ENCODE measurements at regions not wholly inside any gene's neighbourhood (a gene's known extent, or its start where the extent isn't known, plus 50 kb on each side); places are given as distances from the start of the nearest gene placed in this dataset.

DNA sequence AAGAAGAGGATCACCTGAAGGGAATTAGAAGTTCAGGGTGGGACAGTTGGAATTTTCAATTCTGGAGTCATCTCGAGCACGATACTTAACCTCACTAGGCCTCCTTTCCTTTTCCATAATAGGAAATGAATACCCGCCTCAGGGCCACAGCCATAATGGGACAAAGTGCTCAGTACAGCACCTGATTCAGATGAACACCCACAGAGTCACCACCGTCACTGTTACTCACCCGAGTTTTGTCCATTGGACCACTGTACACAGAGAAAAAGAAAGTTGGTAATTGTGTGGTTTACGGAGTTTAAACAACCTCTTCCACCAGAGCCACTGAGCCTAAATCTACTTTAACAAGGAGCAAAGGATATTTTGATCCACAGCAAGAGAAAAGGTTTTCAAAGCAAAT, 122.0 kb upstream of the NDUFV2 start:
- Histone ChIP-seq H2AK5ac (ENCODE audit: low read depth, low read length) (no peak overlapping the region), H3K4me1 (replicated peaks in 1 of 4; ENCODE audit: control insufficient read depth in 3 of 4, insufficient read depth in 4 of 4, low read length in 3 of 4) (peaks cover 2 to 17% (median 14%) of the 10 kb centered on the region in 4 experiments), H3K4me3 (ENCODE audit: extremely low read depth in 1 of 4, insufficient read depth in 2 of 4, low read depth in 3 of 4, low read length in 4 of 4) (no peak overlapping the region), H3K79me1 (ENCODE audit: low read depth, low read length) (no peaks in the 10 kb centered on the region), H2BK20ac (ENCODE audit: low read length) (0 out of 2 replicates have a peak overlapping the region, but pooled peaks have one; percentile 92), H2AFZ (ENCODE audit: low read length) (0 out of 2 replicates have a peak overlapping the region, but pooled peaks have one; percentile 73), H4K91ac (replicated peaks; ENCODE audit: insufficient read length, low read length) (no peak overlapping the region), H4K20me1 (replicated peaks in 1 of 2; ENCODE audit: control insufficient read depth in 1 of 2, insufficient read depth in 2 of 2, low read length in 2 of 2) (no peaks in the 10 kb centered on the region), H3K4me2 (ENCODE audit: insufficient read depth in 1 of 2, low read depth in 2 of 2, low read length in 2 of 2) (no peak overlapping the region), H4K8ac (ENCODE audit: extremely low read depth, insufficient read depth, low read length) (no peak overlapping the region), H3K23ac (ENCODE audit: insufficient read length) (no peak overlapping the region), H3K18ac (ENCODE audit: extremely low read depth, low read length) (no peak overlapping the region), H3K36me3 (ENCODE audit: control insufficient read depth in 2 of 4, insufficient read depth in 4 of 4, low read length in 3 of 4) (no peaks in the 10 kb centered on the region), H3K56ac (replicated peaks; ENCODE audit: insufficient read length, low read depth, low read length) (no peak overlapping the region), H3K27ac (ENCODE audit: low read depth, low read length) (no peak overlapping the region), H3K79me2 (ENCODE audit: control insufficient read depth in 1 of 2, insufficient read depth in 2 of 2, low read length in 2 of 2) (no peaks in the 10 kb centered on the region), H2BK5ac (ENCODE audit: low read depth, low read length) (no peak overlapping the region; the same call in 1 of the 2 replicates), H3K14ac (ENCODE audit: insufficient read length) (no peak overlapping the region), H2BK120ac (replicated peaks; ENCODE audit: low read depth, low read length) (peak overlapping the region; percentile 41), H3K27me3 (replicated peaks in 1 of 4; ENCODE audit: control insufficient read depth in 3 of 4, extremely low read depth in 1 of 4, insufficient read depth in 3 of 4, low read length in 3 of 4) (no peaks in the 10 kb centered on the region), H3K9ac (replicated peaks in 1 of 4; ENCODE audit: extremely low read depth in 1 of 4, low read depth in 3 of 4, low read length in 3 of 4) (no peak overlapping the region), H3K23me2 (ENCODE audit: low read depth, low read length) (no peaks in the 10 kb centered on the region), H3K4ac (replicated peaks; ENCODE audit: insufficient read length, low read depth, low read length) (no peak overlapping the region), H3K9me3 (ENCODE audit: insufficient read depth in 2 of 2, low read depth in 1 of 2, low read length in 1 of 2) (no peaks in the 10 kb centered on the region), H4K5ac (ENCODE audit: insufficient read length, low read depth, low read length) (no peak overlapping the region), H2BK12ac (ENCODE audit: low read depth, low read length) (0 out of 2 replicates have a peak overlapping the region, but pooled peaks have one; percentile 35), H2BK15ac (ENCODE audit: low read length) (no peak overlapping the region; the same call in 1 of the 2 replicates)
- CTCF ChIA-PET (ENCODE audit: partially characterized antibody): interaction anchor here (1.3 to 4.3 kb wide), 4 partner anchors 8 to 326 kb away, joined by 4 to 40 read pairs (median 9); no protein-coding TSS in a partner anchor
- FAIRE-seq (no peak), DNase-seq (ENCODE audit: low read depth in 1 of 2, low spot score in 2 of 2) (no peak)
- 89% methylated on average over 6 of the region's 6 CpGs; no CpG with 5 or more reads in 1 of the 2 experiments for WGBS, 2 experiments (ENCODE audit: extremely low coverage in 1 of 2, insufficient coverage in 1 of 2, insufficient read length in 1 of 2, insufficient replicate concordance in 2 of 2, low coverage in 1 of 2, low lambda C conversion rate in 2 of 2, missing lambda C conversion rate in 1 of 2)
- no peak for TF ChIP-seq SIX5 (IDR thresholded peaks at IDR 0.05; ENCODE audit: low read depth, low read length)
- no peak for TF ChIP-seq POLR2A (IDR thresholded peaks at IDR 0.05; ENCODE audit: control extremely low read depth in 1 of 2, low read depth in 2 of 2, low read length in 2 of 2)
- TF ChIP-seq CHD1 (IDR thresholded peaks at IDR 0.05; ENCODE audit: low read depth, low read length): no peak
- no peak for TF ChIP-seq NRF1 (IDR thresholded peaks at IDR 0.05; ENCODE audit: low read depth, low read length)
- TF ChIP-seq FOSL1 (IDR thresholded peaks at IDR 0.05; ENCODE audit: insufficient read depth, low read depth, low read length): no peak
- no peak for TF ChIP-seq ASH2L (IDR thresholded peaks at IDR 0.05; ENCODE audit: low read length)
- no peak for TF ChIP-seq BCL11A (IDR thresholded peaks at IDR 0.05; ENCODE audit: low read depth in 2 of 2, low read length in 2 of 2)
- no peak for TF ChIP-seq CEBPB (IDR thresholded peaks at IDR 0.05; ENCODE audit: low read depth, low read length)
- TF ChIP-seq TAF1 (IDR thresholded peaks at IDR 0.05; ENCODE audit: low read depth, low read length): no peak
- TF ChIP-seq, protein P1, sequence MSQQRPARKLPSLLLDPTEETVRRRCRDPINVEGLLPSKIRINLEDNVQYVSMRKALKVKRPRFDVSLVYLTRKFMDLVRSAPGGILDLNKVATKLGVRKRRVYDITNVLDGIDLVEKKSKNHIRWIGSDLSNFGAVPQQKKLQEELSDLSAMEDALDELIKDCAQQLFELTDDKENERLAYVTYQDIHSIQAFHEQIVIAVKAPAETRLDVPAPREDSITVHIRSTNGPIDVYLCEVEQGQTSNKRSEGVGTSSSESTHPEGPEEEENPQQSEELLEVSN (IDR thresholded peaks at IDR 0.05): no peak
- TF ChIP-seq CTBP2 (IDR thresholded peaks at IDR 0.05; ENCODE audit: borderline replicate concordance, insufficient read depth, insufficient read length, low read length): no peak
- no peak for TF ChIP-seq CREB1 (IDR thresholded peaks at IDR 0.05)
- no peak for TF ChIP-seq GTF2F1 (IDR thresholded peaks at IDR 0.05; ENCODE audit: borderline replicate concordance, low read depth, low read length)
- TF ChIP-seq RBBP5 (IDR thresholded peaks at IDR 0.05; ENCODE audit: borderline replicate concordance, low read depth, low read length): no peak
- POLR2A ChIA-PET (ENCODE audit: partially characterized antibody): no interaction called here

Measured in H1 (cell line).